HG03469 (cell line): ENCODE measurements at regions not wholly inside any gene's neighbourhood (a gene's known extent, or its start where the extent isn't known, plus 50 kb on each side); places are given as distances from the start of the nearest gene placed in this dataset.
A peak's percentile ranks its signal among the peaks of the same experiment; 100 is the strongest.

Experiments used
- ATAC-seq: cut with Tn5 transposase; IDR thresholded peaks from one replicate; pipeline ENCODE4 v1.9.1; 2021; ENCODE audit warnings: mild to moderate bottlenecking, moderate library complexity, moderate number of reproducible peaks; ENCODE audit not compliant: unreplicated experiment

DNA sequence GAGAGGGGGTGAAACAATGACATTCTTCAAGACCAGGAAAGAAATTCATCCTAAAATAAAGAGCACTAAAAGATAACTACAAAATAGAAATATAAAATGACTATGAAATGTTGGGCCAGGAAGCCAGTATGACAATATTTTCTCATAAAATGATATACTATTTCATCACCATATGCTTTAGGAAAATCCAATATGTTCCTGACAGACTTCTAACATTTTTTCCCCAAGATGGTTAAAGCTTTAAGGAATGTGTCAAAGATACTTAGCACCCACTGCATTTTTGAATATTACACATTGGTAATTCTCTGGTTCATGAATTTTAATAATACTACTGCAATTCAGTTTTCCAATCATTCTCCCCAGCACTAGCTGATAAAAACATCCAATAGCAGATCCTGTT is 87.7 kb upstream of the PLEKHG7 start:
- ATAC-seq, result no peak

DNA sequence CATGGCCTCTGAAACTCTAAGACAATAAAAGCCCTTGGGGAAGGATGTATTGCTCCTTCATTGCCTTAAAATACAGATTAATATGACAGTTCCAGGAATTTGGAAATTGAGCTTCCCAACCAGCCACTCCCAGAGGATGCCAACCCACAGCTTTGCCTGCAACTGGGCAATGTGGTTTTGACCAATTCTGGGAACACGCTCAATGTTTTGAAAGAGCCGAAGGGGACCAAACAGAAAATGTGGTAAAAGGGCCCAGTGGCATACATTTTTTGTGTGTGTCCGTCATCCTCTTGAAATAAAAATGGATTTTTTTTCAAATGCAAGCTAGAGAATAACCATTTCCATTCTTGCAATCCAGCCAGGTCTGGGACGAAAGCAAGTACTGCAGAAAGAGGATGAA is 88.3 kb upstream of the PLEKHG7 start:
- ATAC-seq, result no peak

DNA sequence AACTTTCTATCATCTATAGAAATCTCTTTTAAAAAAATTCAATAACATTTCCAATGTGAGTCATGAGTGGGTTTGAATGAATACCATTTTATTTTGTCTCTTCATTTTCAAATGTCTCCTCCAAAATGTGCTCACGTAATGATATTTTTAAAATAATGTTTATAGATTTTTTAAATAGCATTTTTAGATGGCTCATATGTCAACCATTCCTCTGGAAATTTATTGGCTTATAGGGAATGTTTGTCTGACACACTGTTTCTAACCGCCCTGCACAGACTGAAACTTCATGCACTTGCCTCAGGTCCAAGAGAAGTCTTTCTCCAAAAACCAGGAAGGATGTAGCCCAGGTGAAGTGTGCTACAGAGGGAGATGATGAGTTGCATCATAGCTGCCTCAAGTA is 88.8 kb upstream of the PLEKHG7 start:
- no peak for ATAC-seq

DNA sequence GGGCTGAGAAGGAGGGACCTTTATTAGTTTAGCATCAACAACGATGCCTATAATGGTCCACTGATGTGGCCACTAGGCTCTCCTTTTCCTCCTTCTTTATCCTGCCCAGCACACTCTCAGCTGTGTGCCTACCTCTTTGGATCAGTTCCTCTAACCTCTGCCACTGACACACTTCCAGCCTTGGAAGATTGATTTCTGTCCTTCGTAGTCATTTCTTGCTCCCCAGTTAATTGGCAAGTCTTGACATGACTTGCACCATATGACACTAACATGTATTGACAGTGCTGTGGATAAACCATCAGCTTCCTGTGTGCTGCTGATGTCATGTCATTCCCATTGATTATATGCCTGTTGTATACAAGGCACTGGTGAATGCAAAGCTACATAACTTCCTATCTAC is 90.2 kb upstream of the PLEKHG7 start:
- no peak for ATAC-seq

DNA sequence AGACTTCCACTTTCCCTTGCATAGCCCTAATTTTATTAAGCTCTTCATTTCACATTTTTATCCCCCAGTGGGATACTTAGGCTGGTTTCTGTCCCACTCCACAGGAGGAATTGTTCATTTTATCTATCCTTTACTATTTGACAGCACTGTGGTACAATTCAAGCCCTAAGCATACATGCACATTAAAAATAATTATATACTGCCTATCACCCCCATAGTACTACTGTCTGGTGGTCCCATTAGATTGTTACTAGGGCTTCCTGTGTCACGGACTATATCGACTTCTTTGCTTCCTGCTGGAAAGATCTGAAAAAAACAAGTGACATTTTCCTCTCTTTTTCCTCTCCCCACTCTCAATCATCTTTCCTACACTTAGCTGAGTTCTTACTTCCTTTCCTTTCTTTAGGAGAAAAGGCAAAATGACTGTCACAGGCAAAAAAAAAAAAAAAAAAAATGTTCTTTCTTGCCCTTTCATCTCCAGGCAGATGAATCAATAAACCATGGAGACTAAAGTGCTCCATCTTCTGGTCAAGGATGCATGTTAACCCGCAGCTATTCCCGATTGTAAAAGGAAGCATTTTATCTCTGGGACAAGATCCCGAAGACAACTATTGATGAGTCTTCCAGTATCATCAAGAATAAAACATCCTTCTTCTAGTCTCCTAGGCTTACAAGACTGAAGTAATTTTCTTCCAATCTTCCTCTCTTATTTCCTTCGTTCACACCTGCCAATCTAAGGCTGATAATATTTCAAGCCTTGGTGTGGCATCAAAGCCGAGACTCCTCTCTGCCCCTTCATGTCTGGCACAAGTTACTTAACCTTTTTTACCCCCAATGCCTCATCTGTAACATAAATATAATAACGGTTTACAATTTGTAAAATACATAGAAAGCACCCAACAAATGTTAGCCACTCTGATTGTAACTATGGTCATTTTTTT is 94.4 kb upstream of the PLEKHG7 start:
- no peak for ATAC-seq

DNA sequence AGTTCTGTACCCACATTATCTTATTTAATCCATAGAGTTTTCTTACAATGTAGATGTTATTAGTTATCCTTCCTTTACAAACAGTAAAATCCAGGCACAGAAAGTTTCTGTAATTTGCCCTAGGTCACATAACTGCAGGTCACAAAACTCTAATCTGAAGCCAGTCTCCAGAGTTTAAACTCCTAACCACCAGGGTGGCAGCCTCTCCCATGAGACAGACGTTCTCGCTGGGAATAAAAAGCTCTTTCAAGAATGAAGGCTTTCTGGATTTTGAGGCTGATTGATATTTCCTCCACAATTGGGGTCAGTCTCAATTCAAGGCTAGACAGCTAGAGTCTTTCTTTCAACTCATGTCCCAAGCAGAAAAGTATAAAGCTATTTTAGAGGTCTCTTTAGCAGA is 95.8 kb upstream of the PLEKHG7 start:
- ATAC-seq, result no peak

DNA sequence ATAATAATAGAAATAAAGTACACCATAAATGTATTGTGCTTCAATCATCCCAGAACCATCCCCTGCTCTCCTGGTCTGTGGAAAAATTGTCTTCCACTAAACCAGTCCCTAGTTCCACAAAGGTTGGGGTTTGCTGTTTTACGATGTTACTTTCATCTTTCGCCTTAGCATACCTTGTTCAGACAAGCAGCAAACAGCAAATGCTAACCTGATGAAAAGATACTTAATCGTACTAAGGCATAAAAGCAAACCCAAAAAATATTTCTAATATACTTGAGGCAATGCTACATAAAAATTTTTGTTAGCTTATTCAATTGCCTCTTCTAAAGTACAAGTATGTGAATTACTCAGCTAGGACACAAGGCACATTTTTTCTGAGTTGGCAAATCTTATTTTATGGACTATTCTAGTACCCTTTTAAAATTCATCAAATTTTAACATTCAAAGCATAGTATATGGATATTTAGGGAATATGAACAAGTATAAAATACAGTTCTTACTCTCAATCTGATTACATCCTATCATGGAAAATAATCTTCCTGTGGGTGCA is 97.1 kb upstream of the PLEKHG7 start:
- ATAC-seq, result no peak

DNA sequence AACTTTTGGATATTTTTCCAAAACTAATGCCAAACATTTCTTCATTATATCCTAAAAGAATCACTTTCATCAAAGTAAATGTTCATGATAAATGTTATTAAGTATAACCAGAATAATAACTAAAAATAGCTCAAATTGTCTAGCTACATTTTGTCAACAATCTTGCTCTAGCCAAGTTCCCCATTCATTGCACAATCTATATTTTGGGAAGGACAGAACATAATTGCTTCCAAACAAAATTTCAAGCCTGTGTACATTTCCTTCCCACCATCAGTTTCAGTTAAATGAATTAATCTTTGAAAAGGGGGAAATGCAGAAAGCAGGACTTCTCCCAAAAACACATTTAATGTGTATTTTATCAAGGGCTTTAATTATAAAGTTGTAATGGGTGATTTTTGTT is 98.0 kb upstream of the PLEKHG7 start:
- no peak for ATAC-seq

DNA sequence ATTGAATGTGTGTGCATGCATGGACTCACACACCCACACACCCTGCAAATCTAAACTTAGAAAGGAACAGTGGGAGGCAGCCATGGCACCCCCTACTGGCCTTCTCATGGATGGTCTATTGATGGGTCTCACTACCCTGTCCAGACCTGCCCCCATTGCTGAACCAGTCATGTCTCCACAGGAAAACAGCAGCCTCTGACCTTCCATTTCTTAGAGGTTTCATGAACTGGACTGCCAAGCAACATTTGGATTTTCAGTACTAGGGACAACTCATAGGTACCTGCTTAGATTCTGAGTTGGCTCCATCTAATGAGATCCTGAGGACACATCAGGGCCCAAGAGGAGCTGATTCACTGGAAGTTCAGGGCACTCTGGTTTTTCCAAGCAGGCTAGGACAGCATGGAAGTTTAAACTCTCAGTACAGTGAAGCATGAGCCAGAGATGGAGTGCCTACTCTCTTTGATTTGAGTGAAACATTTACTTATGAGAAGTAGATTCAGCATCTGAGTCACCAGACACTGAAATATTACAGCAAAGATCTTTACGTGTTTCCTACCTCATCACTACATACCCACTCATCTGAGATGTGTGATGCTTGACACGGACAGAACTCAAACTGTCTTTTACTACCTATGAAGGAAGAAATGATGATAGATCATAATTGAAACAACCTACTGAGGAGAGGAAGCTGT is 98.9 kb upstream of the PLEKHG7 start:
- ATAC-seq, result no peak

DNA sequence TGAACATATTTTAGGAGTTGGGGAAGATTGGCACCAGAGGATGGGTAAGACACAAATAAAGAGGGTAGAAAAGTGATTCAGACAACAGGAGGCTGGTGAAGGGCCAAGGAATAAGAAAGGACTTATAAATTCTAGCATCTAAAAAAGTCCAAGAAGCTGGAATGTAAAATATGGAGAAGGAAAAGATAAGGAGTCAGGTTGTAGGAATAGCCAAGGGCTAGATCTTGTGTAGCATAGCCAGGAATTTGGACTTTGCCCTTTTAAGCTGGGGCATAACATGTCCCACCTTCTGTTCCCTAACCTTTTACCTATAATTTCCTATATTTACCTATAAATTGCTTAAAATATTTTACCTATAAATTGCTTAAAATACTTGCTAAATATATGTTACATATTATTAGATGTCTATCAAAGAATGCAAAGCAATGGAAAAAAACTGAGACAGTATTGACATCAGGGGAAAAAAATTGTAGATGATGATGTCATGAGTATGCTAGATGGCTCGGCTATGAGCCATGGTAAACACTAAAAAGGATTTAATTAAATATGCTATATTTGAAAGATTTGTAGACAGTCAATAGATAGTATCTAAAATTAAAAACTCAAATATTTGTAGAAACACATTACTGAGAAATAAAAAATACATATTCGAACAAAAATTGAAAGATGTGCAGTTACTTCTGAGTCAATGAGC is 99.7 kb upstream of the PLEKHG7 start:
- no peak for ATAC-seq

DNA sequence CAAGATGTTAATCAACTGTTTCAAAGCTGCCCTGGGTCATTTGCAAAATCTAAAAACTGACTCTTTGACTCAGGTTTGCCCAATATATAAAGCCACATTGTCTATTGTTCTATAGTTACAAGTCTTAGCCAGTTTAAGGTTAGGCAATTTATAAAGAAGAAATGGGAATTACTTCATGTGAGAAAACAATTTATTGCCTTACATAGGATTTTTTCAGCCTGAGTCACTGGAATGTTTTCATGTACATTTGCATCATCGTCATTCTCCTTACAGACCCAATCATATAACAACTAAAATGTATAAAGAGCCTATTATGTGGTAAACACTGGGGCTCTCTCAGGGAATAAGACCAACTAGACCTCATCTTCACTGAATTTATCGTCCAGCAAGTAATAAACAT is 100.3 kb upstream of the PLEKHG7 start:
- ATAC-seq, result no peak

DNA sequence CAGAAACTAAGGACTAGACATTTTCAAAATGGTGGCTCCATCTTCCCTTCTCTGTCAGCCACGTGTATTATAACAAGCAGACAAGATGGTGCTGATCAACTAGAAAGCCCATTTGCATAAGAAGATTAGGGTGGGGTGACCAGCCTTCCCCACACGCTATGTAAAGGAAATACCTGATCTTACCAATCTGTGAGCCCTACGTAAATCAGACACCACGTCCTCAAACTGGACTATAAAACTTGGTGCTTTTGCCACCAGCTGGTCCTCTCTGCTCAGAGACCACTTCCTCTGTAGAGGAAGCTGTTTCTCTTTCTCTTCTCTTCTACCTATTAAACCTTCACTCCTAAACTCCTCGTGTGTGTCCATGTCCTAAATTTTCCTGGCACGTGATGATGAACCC is 101.1 kb upstream of the PLEKHG7 start:
- no peak for ATAC-seq

DNA sequence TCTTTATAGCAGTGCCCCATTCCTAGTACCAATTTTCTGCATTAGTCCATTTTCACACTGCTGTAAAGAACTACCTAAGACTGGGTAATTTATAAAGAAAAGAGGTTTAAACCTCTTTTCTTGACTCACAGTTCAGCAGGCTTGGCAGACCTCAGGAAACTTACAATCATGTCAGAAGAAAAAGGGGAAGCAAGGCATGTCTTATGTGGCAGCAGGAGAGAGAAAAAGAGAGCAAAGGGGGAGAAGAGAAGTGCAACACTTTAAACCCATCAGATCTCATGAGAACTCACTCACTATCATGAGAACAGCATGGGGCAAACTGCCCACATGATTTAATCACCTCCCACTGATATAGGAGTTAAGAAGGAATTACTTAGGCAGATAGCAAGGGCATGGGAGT is 101.6 kb upstream of the PLEKHG7 start:
- ATAC-seq, result no peak

DNA sequence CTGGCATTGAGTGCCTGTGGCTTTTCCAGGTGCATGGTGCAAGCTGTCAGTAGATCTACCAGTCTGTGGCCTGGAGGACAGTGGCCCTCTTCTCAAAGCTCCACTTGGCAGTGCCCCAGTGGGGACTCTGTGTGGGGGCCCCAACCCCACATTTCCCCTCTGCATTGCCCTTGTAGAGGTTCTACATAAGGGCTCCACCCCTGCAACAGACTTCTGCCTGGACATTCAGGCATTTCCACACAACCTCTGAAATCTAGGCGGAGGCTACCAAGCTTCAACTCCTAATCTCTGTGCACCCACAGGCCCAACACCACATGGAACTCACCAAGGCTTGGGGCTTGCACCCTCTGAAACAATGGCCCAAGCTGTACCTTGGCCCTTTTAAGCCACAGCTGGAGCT is 102.7 kb upstream of the PLEKHG7 start:
- ATAC-seq, result no peak

DNA sequence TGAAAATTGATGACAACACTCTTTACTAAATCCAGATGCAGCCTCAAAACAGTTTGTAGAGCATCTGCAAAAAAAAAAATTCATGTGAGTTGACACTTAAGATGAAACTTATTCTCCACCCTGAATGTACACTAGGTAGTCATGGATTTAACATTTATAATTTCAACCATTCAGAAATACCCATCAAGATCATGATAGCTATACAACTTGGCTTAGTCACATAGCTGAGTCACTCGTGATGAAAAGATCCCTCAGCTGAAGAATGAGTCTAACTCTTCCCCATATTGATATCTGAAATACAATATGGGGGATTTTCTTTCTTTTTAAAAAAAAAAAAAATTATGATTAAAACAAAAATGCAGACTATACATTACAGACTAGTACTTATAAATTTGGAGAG is 104.8 kb upstream of the PLEKHG7 start:
- ATAC-seq, result no peak

DNA sequence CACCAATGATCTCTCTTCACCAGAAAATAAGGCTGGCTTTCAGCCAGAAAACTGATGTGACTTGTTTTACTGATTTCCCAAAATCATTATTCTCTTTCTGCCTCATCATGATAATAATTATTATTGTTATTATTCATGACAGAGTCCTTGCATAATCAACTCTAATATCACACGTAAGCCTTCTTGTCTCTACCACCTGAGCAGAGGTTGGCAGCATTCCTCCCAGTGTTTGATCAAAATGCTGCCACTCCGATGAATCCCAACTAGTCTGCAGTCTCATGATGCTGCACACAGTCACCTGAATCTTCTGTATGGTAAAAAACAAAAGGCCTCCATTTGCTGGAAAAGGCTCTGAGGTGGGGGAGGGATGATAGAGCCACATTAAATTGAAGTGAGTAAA is 105.7 kb upstream of the PLEKHG7 start:
- ATAC-seq, result no peak

DNA sequence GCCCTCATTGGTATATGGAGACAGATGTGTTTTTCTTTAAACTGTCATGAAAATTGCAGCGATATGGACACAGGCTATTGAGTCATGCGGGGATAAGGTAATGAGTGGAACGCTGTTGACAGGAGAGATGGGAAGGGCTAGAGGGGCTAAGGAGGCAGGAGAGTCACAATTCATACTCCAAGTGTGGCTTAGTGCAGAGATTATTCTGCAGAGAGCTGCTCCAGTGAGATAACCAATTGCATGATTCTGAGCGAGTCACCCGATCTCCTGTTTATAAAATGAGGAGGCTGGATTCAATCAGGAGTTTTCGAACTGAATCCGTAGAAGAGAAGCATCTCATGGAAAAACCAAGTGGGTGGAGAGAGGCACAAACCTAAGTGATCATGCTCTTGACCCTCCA is 106.4 kb upstream of the PLEKHG7 start:
- no peak for ATAC-seq

DNA sequence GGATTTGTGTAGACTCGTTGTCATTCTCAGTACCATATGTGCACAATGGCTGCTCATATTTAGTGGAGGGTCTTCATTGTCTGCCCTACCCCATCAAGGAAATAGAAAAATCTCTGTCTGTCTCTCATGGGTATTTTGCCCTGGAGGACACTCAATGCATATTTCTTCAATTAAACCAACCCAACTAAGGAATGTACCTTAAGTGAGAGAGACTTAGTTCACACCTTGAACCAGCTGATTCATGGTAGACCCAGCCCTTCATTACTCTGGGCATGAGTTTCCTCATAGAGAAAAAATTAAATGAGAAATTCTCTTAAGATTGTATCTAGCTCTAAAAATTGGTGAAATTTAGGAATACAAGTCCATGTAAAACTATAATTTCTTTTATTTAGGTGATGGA is 107.1 kb upstream of the PLEKHG7 start:
- no peak for ATAC-seq

DNA sequence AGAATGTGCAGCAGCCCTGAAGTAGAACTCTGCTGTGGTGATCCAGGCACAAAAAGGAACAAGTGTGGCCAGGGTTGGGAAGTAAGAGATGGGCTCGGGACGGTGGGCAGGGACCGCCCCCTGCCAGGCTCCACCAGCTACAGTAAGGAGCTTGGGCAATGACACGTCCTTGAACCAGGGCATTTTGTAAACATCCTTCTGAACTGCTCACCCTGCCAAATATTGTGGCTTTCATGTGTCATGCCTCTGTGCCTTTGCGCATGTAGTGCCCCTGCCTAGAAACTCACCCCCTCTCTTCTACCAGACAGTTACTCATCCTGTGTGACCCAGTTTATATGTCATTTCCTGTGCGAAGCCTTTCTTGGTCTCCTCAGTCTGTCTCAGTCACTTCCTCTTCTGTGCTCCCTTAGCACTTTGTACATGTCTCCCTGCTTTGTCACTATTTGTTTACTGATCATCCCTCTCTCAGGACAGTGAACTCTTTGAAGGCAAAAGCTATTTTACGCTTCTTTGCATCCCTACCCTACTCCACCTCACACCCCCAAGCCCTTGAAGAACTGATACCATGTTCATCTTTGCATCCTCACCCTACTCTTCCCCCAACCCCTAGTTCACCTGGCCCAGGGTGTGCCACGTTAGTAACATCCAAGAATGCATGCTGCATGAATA is 108.9 kb upstream of the PLEKHG7 start:
- ATAC-seq, result peak; percentile 99

DNA sequence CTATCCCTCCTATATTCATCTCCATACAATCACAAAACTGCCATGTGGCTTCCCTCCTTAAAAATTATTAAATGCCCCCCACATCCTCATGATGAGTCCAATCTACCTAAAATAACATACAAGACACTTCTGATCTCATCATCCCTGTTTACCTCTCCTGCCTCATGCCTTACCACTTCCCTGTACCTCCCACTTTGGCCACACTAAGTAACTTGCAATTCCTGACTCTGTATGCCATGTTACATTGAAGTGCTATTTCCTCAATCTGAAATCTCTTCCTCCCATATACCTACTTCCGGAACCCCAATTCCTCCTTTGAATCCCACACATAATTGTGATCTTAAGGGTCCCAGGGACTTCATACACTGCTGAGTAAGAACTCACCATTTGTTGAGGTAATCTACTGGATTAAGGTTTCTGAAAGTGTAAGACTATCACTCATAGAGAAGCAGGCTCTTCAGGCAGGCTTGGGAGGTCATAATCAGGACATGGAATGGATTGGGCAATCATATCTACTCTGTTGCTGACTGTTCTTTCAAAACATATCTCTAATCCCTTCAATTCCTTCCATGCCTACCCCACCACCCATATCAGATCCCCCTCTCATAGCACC is 117.6 kb upstream of the PLEKHG7 start:
- no peak for ATAC-seq

DNA sequence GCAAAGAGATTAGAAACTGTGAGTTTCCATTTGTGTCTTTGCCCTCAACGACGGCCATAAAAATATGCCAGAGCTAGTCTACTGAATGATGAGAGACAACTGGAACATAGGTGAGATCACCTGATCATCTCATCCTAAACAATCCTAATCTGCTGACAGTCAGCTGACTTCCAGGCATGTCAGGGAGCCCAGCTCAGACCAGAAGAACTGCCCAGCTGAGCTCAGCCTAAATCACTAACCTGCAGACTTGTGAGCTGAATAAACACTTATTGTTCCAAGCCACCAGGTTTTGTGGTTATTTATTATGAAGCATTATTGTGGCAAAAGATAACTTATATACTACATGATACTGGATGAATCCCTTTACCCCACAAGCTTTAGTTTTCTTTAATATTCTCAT is 118.9 kb upstream of the PLEKHG7 start:
- ATAC-seq, result no peak
